HEK293 (cell line): ENCODE measurements at regions not wholly inside any gene's neighbourhood (a gene's known extent, or its start where the extent isn't known, plus 50 kb on each side); places are given as distances from the start of the nearest gene placed in this dataset.

Experiments
- HOXC10 ChIP-seq: sonication (generic); formaldehyde crosslinking; IDR thresholded peaks from 2 replicates; pipeline ENCODE4 v1.8.1; 2023; ENCODE audit warnings: mild to moderate bottlenecking, missing genetic modification reagents
- KLF17 ChIP-seq: fragments of 450-650 bp; formaldehyde crosslinking; IDR thresholded peaks from 2 replicates; pipeline ENCODE4 v1.5.1; 2016; ENCODE audit warnings: missing biosample characterization, missing genetic modification characterization
- TCF7L2 ChIP-seq: IDR thresholded peaks from 2 replicates; pipeline ENCODE4 v1.6.1; 2011; ENCODE audit warnings: low read depth, mild to moderate bottlenecking, inconsistent platforms, low read length, moderate library complexity, borderline replicate concordance
- ZNF23 ChIP-seq: fragments of 450-650 bp; formaldehyde crosslinking; IDR thresholded peaks from 2 replicates; pipeline ENCODE4 v1.5.1; 2016; ENCODE audit warnings: missing biosample characterization, missing genetic modification characterization, borderline replicate concordance
- ZNF548 ChIP-seq: fragments of 450-650 bp; formaldehyde crosslinking; IDR thresholded peaks from 2 replicates; pipeline ENCODE4 v1.5.1; 2016; ENCODE audit warnings: missing biosample characterization, missing genetic modification characterization
- ZNF664 ChIP-seq: fragments of 450-650 bp; formaldehyde crosslinking; IDR thresholded peaks from 2 replicates; pipeline ENCODE4 v1.5.1; 2016; ENCODE audit warnings: missing biosample characterization, missing genetic modification characterization
- ZNF747 ChIP-seq: fragments of 450-650 bp; formaldehyde crosslinking; IDR thresholded peaks from 2 replicates; pipeline ENCODE4 v1.5.1; 2016; ENCODE audit warnings: missing biosample characterization, missing genetic modification characterization
- ZNF76 ChIP-seq: fragments of 450-650 bp; formaldehyde crosslinking; IDR thresholded peaks from 2 replicates; pipeline ENCODE4; 2016; ENCODE audit warnings: low read depth, missing biosample characterization, missing genetic modification characterization, borderline replicate concordance
- TF ChIP-seq, protein P1 (sequence below): fragments of 450-650 bp; formaldehyde crosslinking; IDR thresholded peaks from 2 replicates; pipeline ENCODE4 v1.5.1; 2016; ENCODE audit warnings: missing biosample characterization, missing genetic modification characterization
- TF ChIP-seq, protein P2 (sequence below): fragments of 450-650 bp; formaldehyde crosslinking; IDR thresholded peaks from 2 replicates; pipeline ENCODE4 v1.5.1; 2016; ENCODE audit warnings: missing biosample characterization, missing genetic modification characterization

DNA sequence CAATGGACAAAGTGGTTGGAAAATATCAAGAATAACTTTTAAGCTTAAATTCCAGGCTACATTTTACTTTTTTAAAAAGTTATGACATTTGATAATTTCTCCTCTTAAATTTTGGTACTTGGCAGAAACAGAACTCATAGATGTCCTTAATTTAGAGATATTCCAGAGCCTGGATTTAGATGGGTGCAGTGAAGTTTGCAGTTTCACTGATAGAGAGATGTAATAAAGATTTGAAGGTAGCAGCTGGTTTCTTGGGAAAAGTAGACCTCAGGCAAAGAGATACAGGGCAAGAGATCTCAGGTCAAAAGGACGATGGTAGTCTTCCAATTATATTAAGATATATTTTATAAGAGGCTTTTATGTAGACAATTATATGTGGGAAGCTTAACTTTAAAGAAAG lies 134.6 kb downstream of the ISL1 start:
- TF ChIP-seq, protein P1, sequence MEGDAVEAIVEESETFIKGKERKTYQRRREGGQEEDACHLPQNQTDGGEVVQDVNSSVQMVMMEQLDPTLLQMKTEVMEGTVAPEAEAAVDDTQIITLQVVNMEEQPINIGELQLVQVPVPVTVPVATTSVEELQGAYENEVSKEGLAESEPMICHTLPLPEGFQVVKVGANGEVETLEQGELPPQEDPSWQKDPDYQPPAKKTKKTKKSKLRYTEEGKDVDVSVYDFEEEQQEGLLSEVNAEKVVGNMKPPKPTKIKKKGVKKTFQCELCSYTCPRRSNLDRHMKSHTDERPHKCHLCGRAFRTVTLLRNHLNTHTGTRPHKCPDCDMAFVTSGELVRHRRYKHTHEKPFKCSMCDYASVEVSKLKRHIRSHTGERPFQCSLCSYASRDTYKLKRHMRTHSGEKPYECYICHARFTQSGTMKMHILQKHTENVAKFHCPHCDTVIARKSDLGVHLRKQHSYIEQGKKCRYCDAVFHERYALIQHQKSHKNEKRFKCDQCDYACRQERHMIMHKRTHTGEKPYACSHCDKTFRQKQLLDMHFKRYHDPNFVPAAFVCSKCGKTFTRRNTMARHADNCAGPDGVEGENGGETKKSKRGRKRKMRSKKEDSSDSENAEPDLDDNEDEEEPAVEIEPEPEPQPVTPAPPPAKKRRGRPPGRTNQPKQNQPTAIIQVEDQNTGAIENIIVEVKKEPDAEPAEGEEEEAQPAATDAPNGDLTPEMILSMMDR (tag by site-specific recombination) = no peak
- TF ChIP-seq ZNF23 (tag by site-specific recombination) = no peak
- TF ChIP-seq, protein P2, sequence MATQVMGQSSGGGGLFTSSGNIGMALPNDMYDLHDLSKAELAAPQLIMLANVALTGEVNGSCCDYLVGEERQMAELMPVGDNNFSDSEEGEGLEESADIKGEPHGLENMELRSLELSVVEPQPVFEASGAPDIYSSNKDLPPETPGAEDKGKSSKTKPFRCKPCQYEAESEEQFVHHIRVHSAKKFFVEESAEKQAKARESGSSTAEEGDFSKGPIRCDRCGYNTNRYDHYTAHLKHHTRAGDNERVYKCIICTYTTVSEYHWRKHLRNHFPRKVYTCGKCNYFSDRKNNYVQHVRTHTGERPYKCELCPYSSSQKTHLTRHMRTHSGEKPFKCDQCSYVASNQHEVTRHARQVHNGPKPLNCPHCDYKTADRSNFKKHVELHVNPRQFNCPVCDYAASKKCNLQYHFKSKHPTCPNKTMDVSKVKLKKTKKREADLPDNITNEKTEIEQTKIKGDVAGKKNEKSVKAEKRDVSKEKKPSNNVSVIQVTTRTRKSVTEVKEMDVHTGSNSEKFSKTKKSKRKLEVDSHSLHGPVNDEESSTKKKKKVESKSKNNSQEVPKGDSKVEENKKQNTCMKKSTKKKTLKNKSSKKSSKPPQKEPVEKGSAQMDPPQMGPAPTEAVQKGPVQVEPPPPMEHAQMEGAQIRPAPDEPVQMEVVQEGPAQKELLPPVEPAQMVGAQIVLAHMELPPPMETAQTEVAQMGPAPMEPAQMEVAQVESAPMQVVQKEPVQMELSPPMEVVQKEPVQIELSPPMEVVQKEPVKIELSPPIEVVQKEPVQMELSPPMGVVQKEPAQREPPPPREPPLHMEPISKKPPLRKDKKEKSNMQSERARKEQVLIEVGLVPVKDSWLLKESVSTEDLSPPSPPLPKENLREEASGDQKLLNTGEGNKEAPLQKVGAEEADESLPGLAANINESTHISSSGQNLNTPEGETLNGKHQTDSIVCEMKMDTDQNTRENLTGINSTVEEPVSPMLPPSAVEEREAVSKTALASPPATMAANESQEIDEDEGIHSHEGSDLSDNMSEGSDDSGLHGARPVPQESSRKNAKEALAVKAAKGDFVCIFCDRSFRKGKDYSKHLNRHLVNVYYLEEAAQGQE (tag by site-specific recombination) = no peak
- no peak for TF ChIP-seq ZNF76 (tag by site-specific recombination)
- TF ChIP-seq TCF7L2 = no peak
- no peak for TF ChIP-seq ZNF664 (tag by site-specific recombination)
- no peak for TF ChIP-seq KLF17 (tag by site-specific recombination)
- no peak for TF ChIP-seq HOXC10 (CRISPR knock-in tag)
- no peak for TF ChIP-seq ZNF548
- no peak for TF ChIP-seq ZNF747 (tag by site-specific recombination)
